ENCODE measurements at regions not wholly inside any gene's neighbourhood (a gene's known extent, or its start where the extent isn't known, plus 50 kb on each side); places are given as distances from the start of the nearest gene placed in this dataset.

DNA sequence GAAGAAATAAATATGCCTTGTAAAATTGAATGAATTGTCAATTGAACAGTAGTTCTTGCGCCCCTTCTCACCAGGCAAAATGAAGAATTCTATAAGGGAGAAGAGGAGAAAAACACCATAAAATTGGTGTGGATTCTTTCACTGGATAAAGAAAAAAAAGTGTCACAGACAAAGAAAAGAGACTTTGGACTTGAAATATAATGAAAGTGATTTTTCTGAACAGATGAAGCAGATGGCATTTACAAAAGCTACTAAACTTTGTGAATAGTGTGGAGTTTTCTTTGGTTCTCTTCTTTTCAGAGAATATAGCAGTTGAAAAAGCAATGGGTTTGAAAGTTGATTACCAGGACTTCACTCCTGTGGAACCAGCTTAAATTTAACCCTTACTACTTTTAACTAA lies 945.7 kb downstream of the DSC3 start:
- TF ChIP-seq CTCF (conservative IDR thresholded peaks at IDR 0.05; ENCODE audit: low read length), result no peak
- TF ChIP-seq EZH2phosphoT487 (IDR thresholded peaks at IDR 0.05; ENCODE audit: borderline replicate concordance), result no peak
